Astrocyte of the hippocampus (primary cell): ENCODE measurements at regions not wholly inside any gene's neighbourhood (a gene's known extent, or its start where the extent isn't known, plus 50 kb on each side); places are given as distances from the start of the nearest gene placed in this dataset.

ENCODE experiments used
- DNase-seq: peaks from one replicate; pipeline ENCODE4 v3.0.0; 2011; ENCODE audit warnings: low read depth, low spot score

- DNase-seq, result no peak
Observed at GRCh38 chr13:99911965-99912566, 59.5 kb downstream of the ZIC5 start.

GRCh38 chr13:99911069-99911964, 60.2 kb downstream of the ZIC5 start:
- DNase-seq, result no peak

GRCh38 chr13:99909836-99910619, 61.5 kb downstream of the ZIC5 start:
- DNase-seq, result peak; percentile 29

- DNase-seq, result no peak
Observed at GRCh38 chr13:99909097-99909835, 62.3 kb downstream of the ZIC5 start.

- peak; percentile 68 for DNase-seq
Observed at GRCh38 chr13:99908140-99908803, 63.3 kb downstream of the ZIC5 start.

- DNase-seq, result no peak
Observed at GRCh38 chr13:99907627-99908026, 63.9 kb downstream of the ZIC5 start.

GRCh38 chr13:99907038-99907437, 64.5 kb downstream of the ZIC5 start:
- no peak for DNase-seq

GRCh38 chr13:99905814-99906213, 65.8 kb downstream of the ZIC5 start:
- no peak for DNase-seq

GRCh38 chr13:99905224-99905623, 66.3 kb downstream of the ZIC5 start:
- no peak for DNase-seq

- no peak for DNase-seq
Observed at GRCh38 chr13:99903140-99903539, 68.4 kb downstream of the ZIC5 start.

GRCh38 chr13:99902657-99903056, 68.9 kb downstream of the ZIC5 start:
- DNase-seq, result no peak

- no peak for DNase-seq
Observed at GRCh38 chr13:99900960-99901359, 70.6 kb downstream of the ZIC5 start.

GRCh38 chr13:99898421-99898820, 73.1 kb downstream of the ZIC5 start:
- DNase-seq, result no peak

- no peak for DNase-seq
Observed at GRCh38 chr13:99897076-99897440, 74.5 kb downstream of the ZIC5 start.

GRCh38 chr13:99896369-99897075, 75.0 kb downstream of the ZIC5 start:
- DNase-seq, result no peak

GRCh38 chr13:99895444-99896368, 75.9 kb downstream of the ZIC5 start:
- peak; percentile 35 for DNase-seq

GRCh38 chr13:99894840-99895443, 76.6 kb downstream of the ZIC5 start:
- peak; percentile 24 for DNase-seq

GRCh38 chr13:99894105-99894839, 77.3 kb downstream of the ZIC5 start:
- no peak for DNase-seq
